T-helper 2 cell treated with Interferon-gamma antibody and Interleukin-4, amounts not matched to agents 5 μg/mL and 100 μg/mL, for 36 hours (primary cell): ENCODE measurements at regions not wholly inside any gene's neighbourhood (a gene's known extent, or its start where the extent isn't known, plus 50 kb on each side); places are given as distances from the start of the nearest gene placed in this dataset.

Experiments used
- DNase-seq: peaks from one replicate; pipeline ENCODE4 v3.0.0; 2021; ENCODE audit warnings: low spot score
- H3K27ac Mint-ChIP-seq: one replicate; pipeline ENCODE4 v1.8.0; 2021; ENCODE audit warnings: mild to moderate bottlenecking, mixed read lengths
- H3K27me3 Mint-ChIP-seq: one replicate; pipeline ENCODE4 v1.8.0; 2021; ENCODE audit warnings: low read depth, mixed read lengths
- H3K36me3 Mint-ChIP-seq: one replicate; pipeline ENCODE4 v1.8.0; 2021; ENCODE audit warnings: low read depth, mixed read lengths
- H3K4me1 Mint-ChIP-seq: one replicate; pipeline ENCODE4 v1.8.0; 2021; ENCODE audit warnings: low read depth, mixed read lengths
- H3K4me3 Mint-ChIP-seq: one replicate; pipeline ENCODE4 v1.8.0; 2022; ENCODE audit warnings: mild to moderate bottlenecking, moderate library complexity, mixed read lengths
- H3K9me3 Mint-ChIP-seq: one replicate; pipeline ENCODE4 v1.8.0; 2021; ENCODE audit warnings: mixed read lengths

DNA sequence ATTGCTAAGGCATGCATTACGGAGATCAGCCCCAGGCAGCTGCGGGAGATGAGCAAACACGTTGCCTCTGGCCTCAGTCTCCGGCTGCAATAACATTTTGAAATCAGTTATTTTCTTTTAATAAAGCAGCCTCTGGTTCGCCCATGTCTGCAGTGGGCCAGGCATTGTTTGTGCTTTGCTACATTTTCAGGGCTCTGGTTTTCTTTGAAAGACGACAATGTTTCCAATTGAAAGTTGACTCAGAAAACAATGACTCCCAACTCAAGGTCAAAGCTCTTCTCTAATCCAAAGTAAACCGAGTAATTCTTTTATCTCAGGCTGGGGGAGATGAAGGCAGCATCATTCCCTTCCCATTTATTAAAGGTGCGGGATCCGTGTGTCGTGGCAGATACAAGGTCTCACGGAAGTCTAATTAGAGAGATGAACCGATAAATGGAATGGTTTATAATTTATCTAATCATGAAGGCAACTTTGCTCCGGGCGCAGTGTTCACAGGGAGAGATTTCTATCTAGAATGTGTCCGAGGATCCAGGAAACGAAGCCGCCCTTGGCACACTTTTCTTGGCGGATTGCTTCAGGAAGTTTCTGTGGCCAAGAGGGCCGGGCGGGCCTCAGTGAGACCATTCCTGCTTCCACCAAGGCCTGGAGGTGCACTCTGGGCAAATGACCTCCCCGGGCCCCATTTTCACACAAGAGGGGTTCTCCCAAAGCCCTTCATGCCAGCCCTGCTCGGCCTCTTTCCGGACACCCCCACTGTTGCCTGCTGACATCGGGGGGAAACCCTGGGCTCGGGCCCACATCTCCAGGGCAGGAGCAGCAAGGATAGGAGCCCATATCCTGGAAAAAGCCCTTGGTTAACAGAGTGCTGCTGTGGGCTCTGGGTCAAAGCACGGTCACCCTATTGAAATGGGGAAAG lies 811.4 kb downstream of the BRD1 start:
- no peak overlapping the region for H3K27ac Mint-ChIP-seq
- no peaks in the 10 kb centered on the region for H3K4me1 Mint-ChIP-seq
- H3K9me3 Mint-ChIP-seq, result no peaks in the 10 kb centered on the region
- no peaks in the 10 kb centered on the region for H3K27me3 Mint-ChIP-seq
- H3K36me3 Mint-ChIP-seq, result no peaks in the 10 kb centered on the region
- no peak overlapping the region for H3K4me3 Mint-ChIP-seq
- DNase-seq, result no peak

DNA sequence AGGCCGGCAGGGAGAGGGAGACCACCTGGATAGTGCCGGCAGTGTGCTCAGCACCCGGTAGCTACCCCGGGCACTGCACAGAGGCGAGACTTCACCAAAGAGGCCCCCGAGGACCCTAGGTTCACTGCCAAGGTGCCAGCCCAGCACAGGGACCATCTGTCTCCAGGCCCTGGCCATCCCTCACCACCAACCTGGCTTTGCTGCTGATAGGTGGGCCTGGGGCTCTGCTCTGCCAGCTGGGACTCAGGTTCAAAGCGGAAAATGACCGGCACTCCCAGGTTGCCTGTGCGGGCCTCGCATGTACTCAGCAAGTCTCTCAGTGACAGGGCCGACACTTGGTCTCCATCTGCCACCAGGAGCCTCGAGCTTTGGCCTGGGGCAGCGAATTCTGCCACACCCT lies 812.2 kb downstream of the BRD1 start:
- no peaks in the 10 kb centered on the region for H3K36me3 Mint-ChIP-seq
- H3K4me3 Mint-ChIP-seq, result no peak overlapping the region
- no peaks in the 10 kb centered on the region for H3K27me3 Mint-ChIP-seq
- no peaks in the 10 kb centered on the region for H3K9me3 Mint-ChIP-seq
- no peak overlapping the region for H3K27ac Mint-ChIP-seq
- H3K4me1 Mint-ChIP-seq, result no peaks in the 10 kb centered on the region
- no peak for DNase-seq

DNA sequence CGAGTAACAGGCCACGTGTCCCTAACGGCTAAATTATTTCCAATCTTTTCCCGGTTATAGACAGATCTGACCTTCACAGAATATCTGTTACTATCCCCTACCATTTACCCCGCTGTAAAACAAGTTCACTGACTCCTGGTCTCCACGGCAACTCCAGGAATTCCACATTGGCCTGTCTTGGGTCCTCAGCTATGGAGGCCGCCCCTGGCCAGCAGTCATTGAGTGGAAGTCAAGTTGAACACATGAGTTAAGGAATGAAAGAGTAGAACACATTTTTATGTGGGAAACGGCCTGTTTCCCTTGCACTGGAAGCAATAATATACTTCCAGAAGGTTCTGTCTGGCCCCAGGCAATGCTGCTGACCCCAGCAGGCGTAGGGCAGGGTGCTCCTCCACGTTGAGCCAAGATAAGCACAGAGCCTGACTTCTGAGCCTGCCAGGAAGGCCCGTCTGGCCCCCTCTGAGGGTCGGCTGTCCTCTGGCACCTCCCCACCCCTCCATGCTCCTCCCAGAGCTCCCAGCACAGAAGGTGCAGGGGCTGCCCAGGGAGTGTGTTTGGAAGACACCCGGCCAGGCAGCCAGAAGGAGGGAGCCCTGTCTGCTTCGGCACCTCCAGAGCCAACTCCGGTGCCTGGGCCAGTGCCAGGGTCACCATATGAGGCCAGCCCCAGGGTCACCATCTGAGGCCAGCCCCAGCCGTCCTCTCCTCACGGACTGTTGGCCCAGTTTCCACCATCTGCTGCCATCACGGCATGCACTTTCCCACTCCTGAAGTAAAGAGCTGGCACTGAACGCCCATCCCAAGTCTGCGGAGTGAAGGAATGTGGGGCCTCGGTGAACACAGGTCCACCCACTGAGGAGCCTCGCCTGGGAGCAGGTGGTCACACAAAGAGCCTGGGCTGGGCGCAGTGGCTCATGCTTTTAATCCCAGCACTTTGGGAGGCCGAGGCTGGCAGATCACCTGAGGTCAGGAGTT lies 813.2 kb downstream of the BRD1 start:
- H3K9me3 Mint-ChIP-seq, result no peaks in the 10 kb centered on the region

DNA sequence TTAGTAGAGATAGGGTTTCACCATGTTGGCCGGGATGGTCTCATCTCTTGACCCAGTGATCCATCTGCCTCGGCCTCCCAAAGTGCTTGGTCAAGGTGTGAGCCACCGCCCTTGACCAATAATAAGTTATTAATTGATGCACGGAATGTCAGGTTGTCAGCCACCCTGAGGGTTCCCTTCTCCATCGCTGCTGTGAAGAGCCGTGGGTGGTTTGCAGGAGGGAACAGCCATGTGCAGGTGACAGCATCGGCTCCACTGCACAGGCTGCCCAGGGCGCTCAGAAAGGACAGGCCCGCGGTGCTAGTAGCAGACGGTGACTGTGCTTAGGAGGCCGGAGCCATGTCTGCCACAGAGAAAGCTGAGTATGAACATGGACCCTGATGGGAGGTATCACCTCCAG lies 814.0 kb downstream of the BRD1 start:
- Mint-ChIP-seq H3K4me1 (no peaks in the 10 kb centered on the region), H3K27me3 (no peaks in the 10 kb centered on the region), H3K4me3 (no peak overlapping the region), H3K27ac (no peak overlapping the region), H3K9me3 (no peaks in the 10 kb centered on the region), H3K36me3 (no peaks in the 10 kb centered on the region)
- no peak for DNase-seq

More for the DNA sequence above, 813.2 kb downstream of the BRD1 start:
- H3K4me1 Mint-ChIP-seq, result no peaks in the 10 kb centered on the region
- no peak overlapping the region for H3K4me3 Mint-ChIP-seq
- H3K36me3 Mint-ChIP-seq, result no peaks in the 10 kb centered on the region
- no peak for DNase-seq
- H3K27me3 Mint-ChIP-seq, result no peaks in the 10 kb centered on the region
- H3K27ac Mint-ChIP-seq, result no peak overlapping the region

DNA sequence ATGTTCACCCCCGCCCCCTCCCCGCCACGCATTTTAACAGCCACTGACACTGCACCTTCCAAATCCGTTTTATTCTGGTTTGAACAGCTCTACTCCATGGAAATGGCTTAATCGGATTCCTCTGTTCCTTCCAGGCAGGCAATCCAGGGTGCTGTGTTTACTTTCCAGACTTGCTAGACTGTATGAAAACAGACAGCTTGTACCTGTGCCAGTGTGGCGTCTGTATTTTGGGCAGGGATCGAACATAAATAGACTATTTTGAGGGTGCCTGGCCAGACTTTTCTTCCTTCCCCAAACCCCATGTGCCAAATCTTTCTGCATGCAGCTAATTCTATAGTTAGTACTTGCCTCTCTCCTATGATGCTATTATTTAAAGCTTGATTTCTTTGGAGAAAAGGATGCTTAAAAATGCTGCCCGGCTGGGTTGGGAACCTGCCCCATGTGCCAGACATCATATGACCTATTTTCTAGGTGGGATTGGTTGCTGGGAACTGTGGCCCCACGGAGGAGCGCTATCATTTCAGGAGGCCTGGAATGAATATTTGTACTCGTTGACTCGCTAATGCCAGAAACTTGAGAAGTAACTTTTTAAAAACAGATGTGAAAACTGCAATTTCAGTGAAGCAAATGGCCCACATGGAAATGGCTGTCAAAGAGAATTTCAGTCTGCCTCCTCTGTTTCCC lies 814.8 kb downstream of the BRD1 start:
- Mint-ChIP-seq H3K36me3 (no peaks in the 10 kb centered on the region), H3K9me3 (no peaks in the 10 kb centered on the region)

DNA sequence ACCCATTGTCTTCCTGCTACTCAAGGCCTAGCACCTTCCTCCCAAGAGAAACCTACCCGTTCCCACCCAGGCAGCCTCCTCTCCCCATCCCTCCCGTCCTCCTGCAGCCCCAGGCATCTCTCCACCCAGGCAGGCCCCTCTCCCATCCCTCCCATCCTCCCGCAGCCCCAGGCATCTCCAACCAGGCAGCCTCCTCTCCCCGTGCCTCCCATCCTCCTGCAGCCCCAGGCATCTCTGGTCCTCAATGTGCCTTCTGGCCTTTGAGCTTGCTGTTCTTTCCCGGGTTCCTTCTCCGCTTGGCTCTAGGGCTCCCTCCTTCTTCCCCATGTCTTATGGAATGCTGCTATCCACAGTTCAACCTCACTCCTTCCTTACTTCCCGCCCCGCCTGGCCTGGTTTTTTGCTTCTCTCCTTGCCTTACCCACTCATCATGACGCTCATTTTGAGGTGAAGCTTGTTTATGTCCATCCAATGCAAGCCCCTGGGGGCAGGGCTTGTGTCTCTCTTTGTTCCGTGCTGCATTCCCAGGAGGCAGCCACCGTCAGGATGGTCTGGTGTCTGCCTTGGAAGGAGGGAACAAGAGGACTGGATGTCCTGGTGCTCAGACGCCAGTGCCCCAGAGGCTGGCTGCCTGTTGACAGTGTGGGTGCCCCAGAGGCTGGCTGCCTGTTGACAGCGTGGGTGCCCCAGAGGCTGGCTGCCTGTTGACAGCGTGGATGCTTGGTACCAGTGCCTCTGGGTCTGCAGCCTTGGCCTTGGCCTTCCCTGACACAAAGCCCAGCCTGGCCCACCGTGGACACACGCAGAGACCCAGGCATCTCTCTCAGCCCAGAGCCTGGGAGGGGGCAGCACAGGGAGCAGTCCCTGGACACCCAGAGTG lies 815.7 kb downstream of the BRD1 start:
- H3K4me3 Mint-ChIP-seq, result no peak overlapping the region
- no peak for DNase-seq
- H3K36me3 Mint-ChIP-seq, result no peaks in the 10 kb centered on the region
- no peaks in the 10 kb centered on the region for H3K9me3 Mint-ChIP-seq
- H3K4me1 Mint-ChIP-seq, result no peaks in the 10 kb centered on the region
- no peaks in the 10 kb centered on the region for H3K27me3 Mint-ChIP-seq
- no peak overlapping the region for H3K27ac Mint-ChIP-seq

More for the DNA sequence above, 814.8 kb downstream of the BRD1 start:
- Mint-ChIP-seq H3K27ac (no peak overlapping the region), H3K4me3 (no peak overlapping the region), H3K4me1 (no peaks in the 10 kb centered on the region), H3K27me3 (no peaks in the 10 kb centered on the region)
- DNase-seq, result no peak

DNA sequence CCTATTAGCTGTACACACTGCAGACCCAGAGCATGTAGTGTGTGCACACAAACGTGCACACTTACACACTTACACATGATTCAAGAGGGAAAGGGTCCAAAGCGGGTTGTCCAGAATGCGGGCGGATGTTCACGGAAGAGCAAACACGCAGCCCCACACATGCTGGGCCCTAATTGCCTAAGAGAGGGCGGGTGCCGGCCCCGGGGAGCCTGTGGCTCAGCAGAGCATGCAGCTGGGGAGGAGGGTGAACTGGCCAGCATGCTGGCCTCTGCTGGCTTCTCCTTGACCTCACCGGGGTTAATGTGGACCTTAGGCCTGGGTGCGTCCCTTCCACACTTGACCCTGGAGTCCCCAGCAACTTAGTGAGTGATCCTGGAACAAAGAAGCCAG lies 816.3 kb downstream of the BRD1 start:
- H3K36me3 Mint-ChIP-seq, result no peaks in the 10 kb centered on the region
- H3K27me3 Mint-ChIP-seq, result no peaks in the 10 kb centered on the region

DNA sequence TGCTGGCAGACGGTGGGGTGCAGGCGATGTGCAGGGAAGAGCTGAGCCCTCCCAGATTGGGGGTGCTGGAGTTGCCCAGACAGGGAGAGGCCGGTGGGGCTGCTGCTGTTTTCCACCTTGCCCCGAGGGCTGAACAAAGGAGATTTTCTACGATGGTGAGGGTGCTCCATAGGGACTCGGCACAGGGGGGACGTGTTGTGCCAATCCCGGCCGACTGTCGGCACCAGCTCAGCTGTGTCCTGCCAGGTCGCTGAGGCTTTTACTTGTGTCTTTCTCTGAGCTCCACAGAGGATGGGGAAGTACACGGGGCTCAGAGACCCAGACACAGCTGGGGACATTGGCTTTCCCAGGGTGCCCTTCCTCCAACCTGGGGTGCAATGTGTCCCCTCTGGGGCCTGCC lies 816.8 kb downstream of the BRD1 start:
- H3K4me1 Mint-ChIP-seq, result no peaks in the 10 kb centered on the region
- no peaks in the 10 kb centered on the region for H3K9me3 Mint-ChIP-seq
- no peak overlapping the region for H3K4me3 Mint-ChIP-seq
- no peak for DNase-seq
- H3K36me3 Mint-ChIP-seq, result no peaks in the 10 kb centered on the region
- H3K27ac Mint-ChIP-seq, result no peak overlapping the region
- H3K27me3 Mint-ChIP-seq, result no peaks in the 10 kb centered on the region

More for the DNA sequence above, 816.3 kb downstream of the BRD1 start:
- Mint-ChIP-seq H3K4me1 (no peaks in the 10 kb centered on the region), H3K4me3 (no peak overlapping the region), H3K27ac (no peak overlapping the region), H3K9me3 (no peaks in the 10 kb centered on the region)
- DNase-seq, result no peak

DNA sequence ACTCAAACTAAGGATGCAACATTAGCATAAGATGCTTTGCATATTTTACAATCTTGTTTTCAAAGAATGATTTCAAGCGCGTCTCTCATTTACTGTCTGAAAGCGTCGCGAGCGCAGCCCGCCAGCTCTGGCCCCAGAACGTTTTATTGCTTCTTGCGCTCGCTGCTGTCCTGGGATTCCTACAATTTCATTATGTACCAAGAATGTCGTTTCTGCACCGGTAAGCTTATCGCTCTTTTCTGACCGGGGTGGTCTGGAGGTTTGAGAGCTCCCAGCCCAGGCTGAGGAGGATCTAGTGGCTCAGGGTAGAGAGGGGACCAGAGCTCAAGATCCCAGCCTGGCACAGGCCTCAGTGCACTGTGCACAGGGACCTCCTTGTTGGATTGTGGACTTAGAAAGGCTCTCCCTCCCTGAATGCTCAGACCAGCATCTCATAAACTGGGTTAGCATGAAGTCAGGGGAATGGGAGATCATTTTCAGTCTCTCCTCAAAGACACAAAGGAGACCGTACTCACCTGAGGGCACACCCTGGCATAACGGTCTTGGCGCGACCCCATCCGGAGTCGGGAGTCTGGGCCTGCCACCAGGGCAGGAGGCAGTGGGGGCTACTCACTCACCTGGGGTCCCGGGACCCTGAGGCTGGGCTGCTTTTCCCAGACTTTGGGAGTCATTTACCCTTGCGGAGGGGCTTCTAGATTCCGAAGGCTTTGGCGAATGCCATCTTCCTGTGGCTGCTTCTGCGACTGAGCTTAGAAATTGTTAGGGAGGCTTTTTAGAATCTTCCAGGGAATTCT lies 817.4 kb downstream of the BRD1 start:
- H3K9me3 Mint-ChIP-seq, result no peaks in the 10 kb centered on the region
- H3K4me1 Mint-ChIP-seq, result no peaks in the 10 kb centered on the region
- no peak overlapping the region for H3K27ac Mint-ChIP-seq
- no peaks in the 10 kb centered on the region for H3K27me3 Mint-ChIP-seq
- DNase-seq, result no peak
- H3K36me3 Mint-ChIP-seq, result no peaks in the 10 kb centered on the region
- H3K4me3 Mint-ChIP-seq, result no peak overlapping the region

DNA sequence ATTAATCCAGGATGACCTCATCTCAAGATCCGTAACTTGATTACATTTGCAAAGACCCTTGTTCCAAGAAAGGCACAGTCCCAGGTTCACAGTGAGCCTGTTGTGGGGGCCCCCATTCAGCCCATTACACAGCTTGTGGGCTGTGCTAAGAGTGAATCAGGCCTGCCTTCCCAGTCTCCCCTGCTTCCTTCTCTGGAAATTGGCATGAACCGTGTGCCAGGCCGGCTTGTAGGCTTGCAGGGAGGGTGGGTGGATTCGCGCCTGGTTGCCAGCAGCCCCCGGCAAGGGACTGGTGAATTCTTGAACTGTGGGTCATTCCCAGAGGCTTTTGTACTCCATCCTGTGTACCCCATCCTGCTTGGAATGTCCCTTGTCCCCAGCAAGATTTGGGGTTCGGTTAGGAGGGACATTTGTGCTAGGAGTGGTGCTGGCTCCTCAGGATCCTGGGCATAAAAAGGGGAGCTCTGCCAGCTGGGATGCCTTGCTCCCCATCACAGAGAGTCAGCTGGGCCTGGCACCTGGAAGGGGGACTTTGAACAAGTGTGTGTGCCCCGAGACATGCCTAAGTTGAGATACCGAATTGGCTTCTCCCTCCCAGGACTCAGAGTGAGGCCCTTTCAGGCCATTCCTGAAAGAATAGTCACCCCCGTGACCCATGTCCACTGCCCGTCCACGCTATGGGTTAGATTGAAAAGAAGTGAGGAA lies 818.2 kb downstream of the BRD1 start:
- peaks cover 2% of the 10 kb centered on the region for H3K9me3 Mint-ChIP-seq
- H3K27ac Mint-ChIP-seq, result no peak overlapping the region
- H3K27me3 Mint-ChIP-seq, result no peaks in the 10 kb centered on the region
- no peaks in the 10 kb centered on the region for H3K36me3 Mint-ChIP-seq
- H3K4me1 Mint-ChIP-seq, result no peaks in the 10 kb centered on the region
- no peak overlapping the region for H3K4me3 Mint-ChIP-seq
- DNase-seq, result no peak

DNA sequence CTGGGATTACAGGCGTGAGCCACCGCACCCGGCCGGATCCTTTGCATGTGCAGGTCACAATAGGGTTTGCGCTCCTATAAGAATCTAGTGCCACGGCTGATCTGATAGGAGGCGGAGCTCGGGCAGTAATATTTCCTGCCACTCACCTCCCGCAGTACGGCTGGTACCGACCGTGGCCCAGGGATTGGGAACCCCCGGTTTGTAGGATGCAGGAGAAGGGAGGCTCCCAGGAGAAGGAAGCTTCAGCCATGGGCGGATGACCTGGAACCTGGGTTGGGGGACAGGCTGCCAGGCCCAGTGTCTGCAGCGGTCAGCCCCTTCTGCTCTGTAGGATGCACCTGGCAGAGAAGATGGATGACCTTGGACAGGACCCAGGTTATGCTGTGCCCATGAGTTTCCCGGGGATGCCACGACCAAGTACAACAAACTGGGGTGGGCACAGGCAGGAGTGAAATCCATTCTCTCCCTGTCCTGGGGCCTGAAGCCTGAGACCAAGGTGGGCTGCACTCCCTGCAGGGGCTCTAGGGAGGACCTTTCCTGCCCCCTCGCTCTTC lies 818.9 kb downstream of the BRD1 start:
- Mint-ChIP-seq H3K4me3 (no peak overlapping the region), H3K27me3 (no peaks in the 10 kb centered on the region), H3K9me3 (peaks cover 6% of the 10 kb centered on the region), H3K27ac (no peak overlapping the region), H3K36me3 (no peaks in the 10 kb centered on the region), H3K4me1 (no peaks in the 10 kb centered on the region)
- DNase-seq, result no peak
